HG03095 (cell line): ENCODE measurements at regions not wholly inside any gene's neighbourhood (a gene's known extent, or its start where the extent isn't known, plus 50 kb on each side); places are given as distances from the start of the nearest gene placed in this dataset.
"Not testable (repeated sequence)": the region's sequence is repeated elsewhere in the genome, so short reads cannot be mapped to it uniquely, and the experiment has no call there.

ENCODE experiments used
- ATAC-seq: cut with Tn5 transposase; IDR thresholded peaks from one replicate; pipeline ENCODE4 v1.9.1; 2021; ENCODE audit warnings: moderate library complexity; ENCODE audit not compliant: unreplicated experiment

DNA sequence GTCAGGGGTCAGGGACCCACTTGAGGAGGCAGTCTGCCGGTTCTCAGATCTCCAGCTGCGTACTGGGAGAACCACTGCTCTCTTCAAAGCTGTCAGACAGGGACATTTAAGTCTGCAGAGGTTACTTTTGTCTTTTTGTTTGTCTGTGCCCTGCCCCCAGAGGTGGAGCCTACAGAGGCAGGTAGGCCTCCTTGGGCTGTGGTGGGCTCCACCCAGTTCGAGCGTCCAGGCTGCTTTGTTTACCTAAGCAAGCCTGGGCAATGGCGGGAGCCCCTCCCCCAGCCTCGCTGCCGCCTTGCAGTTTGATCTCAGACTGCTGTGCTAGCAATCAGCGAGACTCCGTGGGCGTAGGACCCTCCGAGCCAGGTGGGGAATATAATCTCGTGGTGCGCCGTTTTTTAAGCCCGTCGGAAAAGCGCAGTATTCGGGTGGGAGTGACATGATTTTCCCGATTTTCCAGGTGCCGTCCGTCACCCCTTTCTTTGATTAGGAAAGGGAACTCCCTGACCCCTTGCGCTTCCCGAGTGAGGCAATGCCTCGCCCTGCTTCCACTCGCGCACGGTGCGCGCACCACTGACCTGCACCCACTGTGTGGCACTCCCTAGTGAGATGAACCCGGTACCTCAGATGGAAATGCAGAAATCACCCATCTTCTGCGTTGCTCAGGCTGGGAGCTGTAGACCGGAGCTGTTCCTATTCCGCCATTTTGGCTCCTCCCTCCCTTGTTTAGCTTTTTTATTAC is 268.6 kb upstream of the SATB1 start:
- ATAC-seq: not testable (repeated sequence)

- ATAC-seq: no peak
These were observed 262.1 kb upstream of the SATB1 start for GRCh38 chr3:18687286-18687685.

GRCh38 chr3:18683900-18684299 is 258.8 kb upstream of the SATB1 start:
- no peak for ATAC-seq

DNA sequence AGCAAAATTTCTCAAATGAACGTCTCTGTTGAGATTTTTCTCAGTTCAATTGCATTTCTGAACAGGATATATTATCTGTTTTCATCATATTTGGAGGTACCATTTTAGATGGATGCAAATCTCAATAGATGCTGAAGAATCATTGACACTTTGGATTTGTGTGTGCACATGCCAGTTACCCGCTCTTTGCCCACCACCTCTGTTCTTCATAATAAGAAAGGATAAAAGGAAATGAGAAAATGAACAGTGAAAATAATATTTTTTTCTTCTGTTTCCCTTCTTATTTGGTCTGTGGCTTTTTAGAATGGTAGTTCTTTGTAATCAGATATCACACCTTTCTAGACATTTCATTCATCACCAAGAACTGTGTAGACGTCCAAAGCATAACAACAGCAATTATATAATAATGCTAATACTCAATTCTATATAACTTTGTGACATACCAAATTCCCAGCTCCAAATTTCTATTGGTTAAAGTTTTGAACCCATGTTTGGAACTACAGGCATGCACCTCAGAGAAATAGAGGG is 256.7 kb upstream of the SATB1 start:
- no peak for ATAC-seq

DNA sequence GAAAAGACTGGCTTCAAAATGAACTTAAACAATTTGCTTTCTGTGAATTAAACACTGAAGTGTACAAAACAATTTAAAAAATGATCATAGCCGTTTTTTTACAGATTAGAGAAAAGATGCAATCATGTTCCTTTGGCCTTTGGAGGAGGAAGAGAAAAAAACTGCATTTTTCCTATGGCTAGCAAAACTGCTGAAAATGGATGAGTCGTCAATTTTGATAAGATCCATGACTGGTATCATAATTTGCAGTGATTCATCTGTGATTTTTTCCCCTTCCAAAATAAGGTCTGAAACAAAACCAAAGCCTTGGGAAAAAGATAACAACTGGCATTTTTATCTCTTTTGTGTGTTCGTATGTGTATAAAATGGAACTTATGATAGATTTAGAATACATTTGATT is 255.6 kb upstream of the SATB1 start:
- ATAC-seq: no peak

GRCh38 chr3:18679238-18679637 is 254.1 kb upstream of the SATB1 start:
- no peak for ATAC-seq

DNA sequence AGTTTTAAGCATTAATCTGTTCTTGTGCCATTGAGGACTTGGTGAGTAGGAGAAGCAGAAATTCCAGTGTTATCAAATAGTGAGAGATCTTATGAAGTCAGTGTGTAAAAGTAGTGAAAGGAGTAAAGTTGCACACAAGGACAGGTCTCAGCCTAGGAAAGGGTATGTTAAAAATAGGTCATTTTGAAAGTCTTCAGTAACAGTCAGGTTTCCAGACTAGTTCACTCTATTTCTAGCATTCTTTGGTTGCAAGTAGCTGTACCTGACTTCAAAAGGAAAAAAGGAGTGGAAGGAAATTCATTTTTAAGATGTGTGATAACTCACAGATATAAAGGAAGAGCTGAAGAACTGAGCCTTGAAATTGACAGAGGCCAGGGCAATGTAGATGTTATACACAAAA is 250.1 kb upstream of the SATB1 start:
- no peak for ATAC-seq

DNA sequence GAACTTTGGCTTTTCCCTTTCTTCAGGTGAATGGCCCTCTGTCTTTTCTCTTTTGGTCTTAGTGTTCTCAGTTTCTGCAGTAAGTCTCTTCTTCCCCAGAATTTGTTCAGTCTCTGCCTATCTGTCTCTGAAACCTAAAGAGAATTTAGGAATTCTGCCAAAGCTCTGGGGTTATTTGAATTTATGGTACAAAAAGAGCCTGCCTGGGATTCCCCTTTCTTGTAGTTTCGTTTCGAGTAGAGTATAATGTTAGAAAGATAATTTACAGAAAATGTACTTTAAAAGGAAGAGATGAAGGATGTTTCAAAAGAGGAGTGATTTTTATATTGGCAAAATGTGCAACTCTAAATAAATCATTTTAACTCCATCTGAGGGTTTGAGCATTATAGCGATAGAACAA is 247.4 kb upstream of the SATB1 start:
- ATAC-seq: no peak

GRCh38 chr3:18670759-18671158 is 245.6 kb upstream of the SATB1 start:
- ATAC-seq: no peak

- no peak for ATAC-seq
These were observed 244.2 kb upstream of the SATB1 start for GRCh38 chr3:18669374-18669773.

GRCh38 chr3:18667552-18667951 is 242.4 kb upstream of the SATB1 start:
- no peak for ATAC-seq

- no peak for ATAC-seq
These were observed 241.5 kb upstream of the SATB1 start for GRCh38 chr3:18666655-18667054.

- ATAC-seq: no peak
These were observed 234.9 kb upstream of the SATB1 start for GRCh38 chr3:18660059-18660458.

DNA sequence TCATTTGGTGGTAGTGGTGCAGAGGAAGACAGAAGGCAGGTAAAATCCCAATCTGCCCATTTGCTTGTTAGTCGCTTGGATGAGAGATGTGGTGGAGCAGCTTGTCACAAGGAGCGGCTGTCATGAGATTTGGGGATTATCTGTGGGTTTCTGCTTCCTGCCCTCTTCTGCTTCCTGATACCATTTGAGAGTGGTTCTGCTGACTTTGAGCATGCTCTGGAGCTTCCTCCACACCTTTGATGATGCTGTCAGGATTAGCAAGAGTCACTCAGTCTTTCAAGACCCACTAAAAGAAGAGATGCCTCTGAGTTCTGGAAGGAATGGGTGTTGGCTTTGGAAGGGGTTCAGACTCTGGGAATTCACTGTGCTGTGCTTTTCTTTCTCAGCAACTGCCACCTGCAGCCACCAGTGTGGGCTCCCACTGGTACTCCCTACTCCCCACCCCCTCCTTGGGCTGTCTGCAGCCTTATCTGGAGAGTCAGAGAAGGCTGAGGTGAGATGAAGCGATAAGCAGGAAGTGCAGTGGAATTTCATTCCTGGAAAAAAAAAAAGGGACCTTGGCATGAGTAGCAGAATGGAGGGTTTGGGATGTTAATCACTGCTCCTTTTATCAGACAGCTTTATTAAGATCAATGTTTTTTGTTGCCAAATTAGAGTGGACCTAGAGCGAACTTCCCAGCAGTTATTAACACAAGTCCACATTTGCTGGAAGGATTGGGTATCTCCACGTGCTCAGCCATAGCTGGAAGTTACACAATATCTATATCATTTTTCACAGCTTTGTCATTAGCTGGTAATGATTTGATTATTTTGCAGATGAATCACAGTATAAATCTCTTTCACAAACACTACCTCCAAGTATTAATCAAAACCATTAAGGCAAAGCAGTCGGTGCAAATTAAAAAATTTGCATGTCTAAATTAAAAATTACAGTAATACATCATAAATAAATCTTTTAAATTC is 233.0 kb upstream of the SATB1 start:
- ATAC-seq: no peak

DNA sequence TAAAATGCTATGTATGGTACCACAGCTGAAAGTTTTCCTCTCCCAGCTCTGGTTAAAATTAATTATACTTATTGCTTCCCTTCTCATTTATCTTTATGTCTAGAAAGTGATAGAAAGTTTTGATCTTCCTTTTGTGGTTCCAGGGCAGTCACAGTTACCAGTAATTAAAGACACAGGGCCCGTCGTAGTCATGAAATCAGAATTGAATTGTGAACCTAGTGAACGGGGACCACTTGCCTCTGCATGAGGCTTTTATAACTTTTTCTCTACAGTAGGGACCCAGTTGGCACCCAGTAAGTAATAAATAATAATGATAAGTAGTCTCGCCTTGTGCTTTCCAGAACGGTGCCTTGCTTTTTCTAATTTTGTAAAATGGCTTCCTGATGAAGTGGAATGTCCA is 231.7 kb upstream of the SATB1 start:
- ATAC-seq: no peak

DNA sequence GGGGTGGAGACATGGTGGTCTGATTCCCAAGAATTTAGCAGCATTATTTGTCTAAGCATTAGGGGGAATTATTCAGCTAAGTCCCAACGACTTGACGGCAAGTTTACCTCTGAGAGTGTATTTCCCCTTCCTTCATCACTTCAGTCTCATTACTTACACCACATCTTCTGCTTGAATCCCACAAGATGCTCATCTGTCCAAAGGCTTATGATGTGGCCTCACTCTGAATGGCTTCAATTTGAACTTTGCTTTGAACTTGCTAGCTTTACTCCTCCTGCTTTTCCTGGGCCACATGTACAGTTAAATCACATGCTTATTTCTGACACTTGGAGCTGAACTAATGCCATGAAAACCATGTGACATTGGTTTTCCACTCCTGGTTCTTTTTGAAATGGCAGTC is 231.3 kb upstream of the SATB1 start:
- no peak for ATAC-seq

- no peak for ATAC-seq
These were observed 230.7 kb upstream of the SATB1 start for GRCh38 chr3:18655827-18656226.

- ATAC-seq: no peak
These were observed 227.6 kb upstream of the SATB1 start for GRCh38 chr3:18652781-18653180.

- no peak for ATAC-seq
These were observed 225.6 kb upstream of the SATB1 start for GRCh38 chr3:18650731-18651130.

DNA sequence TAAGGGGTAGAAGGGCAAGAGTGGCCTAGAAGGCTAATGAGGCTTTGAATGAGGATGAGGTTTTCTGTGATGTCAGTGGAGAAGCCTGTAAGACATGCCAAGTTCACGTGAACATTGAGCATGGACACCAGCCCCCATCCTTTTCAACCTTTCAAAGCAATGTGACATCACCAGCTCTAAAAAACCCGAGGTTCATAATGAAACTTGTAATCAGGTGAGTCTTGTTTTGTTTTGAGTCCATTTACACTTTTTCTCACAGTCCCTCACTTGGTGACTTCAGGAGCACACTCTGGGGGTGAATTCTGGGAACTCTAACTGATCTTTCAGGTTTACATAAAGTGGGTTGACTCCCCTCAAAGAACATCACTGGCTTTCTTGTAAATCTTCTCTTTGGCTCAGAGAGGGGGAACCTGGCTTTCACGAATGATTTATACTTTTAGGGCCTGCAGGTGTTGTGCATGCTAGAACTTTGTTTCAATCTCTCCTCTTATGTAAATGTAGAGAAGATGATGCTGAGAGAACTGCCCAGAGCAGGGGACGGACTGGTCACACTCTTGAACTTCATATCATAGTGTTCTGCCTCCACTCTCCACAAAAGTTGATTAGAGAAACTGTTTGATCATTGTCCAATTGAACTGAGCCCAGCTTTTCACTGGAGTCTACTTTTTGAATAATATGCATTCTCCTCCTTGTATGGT is 224.7 kb upstream of the SATB1 start:
- peak; percentile 81 for ATAC-seq

DNA sequence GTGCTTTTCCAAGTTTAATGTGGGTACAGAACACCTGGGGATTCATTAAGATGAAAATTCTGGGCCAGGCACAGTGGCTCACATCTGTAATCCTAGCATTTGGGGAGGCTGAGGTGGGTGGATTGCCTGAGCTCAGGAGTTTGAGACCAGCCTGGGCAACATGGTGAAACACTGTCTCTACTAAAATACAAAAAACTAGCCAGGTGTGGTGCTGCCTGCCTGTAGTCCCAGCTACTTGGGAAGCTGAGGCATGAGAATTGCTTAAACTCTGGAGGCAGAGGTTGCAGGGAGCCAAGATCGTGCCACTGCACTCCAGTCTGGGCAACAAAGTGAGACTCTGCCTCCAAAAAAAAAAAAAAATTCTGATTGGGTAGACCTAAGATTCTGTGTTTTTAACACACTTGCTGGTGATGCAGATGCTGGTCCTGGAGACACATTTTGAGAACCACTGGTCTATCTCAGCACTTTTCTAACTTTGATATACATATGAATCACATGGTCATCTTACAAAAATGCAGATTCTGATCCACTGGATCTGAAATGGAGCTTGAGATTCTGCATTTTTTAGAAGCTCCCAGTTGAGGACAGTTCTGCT is 223.8 kb upstream of the SATB1 start:
- ATAC-seq: no peak
